ENCODE measurements at regions not wholly inside any gene's neighbourhood (a gene's known extent, or its start where the extent isn't known, plus 50 kb on each side); places are given as distances from the start of the nearest gene placed in this dataset.

GRCh38 chr2:128534688-128535392 lies 216.2 kb upstream of the HS6ST1 start:
- no peak overlapping the region for H3K9ac ChIP-seq
- H3K4me1 ChIP-seq (ENCODE audit: low read depth, poor library complexity, severe bottlenecking), result no peaks in the 10 kb centered on the region
- H3K4me3 ChIP-seq (IDR thresholded peaks at IDR 0.05; ENCODE audit: insufficient read depth, low read depth, low read length), result no peak overlapping the region
- H3K27me3 ChIP-seq (ENCODE audit: insufficient read depth, low read depth), result no peaks in the 10 kb centered on the region
- H3K79me2 ChIP-seq (ENCODE audit: insufficient read depth, low read depth), result no peaks in the 10 kb centered on the region
- no peak overlapping the region for H3K4me2 ChIP-seq
- H4K20me1 ChIP-seq (ENCODE audit: insufficient read depth), result no peaks in the 10 kb centered on the region
- H3K27ac ChIP-seq, result no peak overlapping the region
- no peak overlapping the region for H2AFZ ChIP-seq (ENCODE audit: low read depth)
- no peaks in the 10 kb centered on the region for H3K36me3 ChIP-seq (ENCODE audit: insufficient read depth)
- no peak for TF ChIP-seq CTCF (conservative IDR thresholded peaks at IDR 0.05; ENCODE audit: low read depth, low read length)

- H3K4me1 ChIP-seq (ENCODE audit: low read depth, poor library complexity, severe bottlenecking), result no peaks in the 10 kb centered on the region
- no peak for TF ChIP-seq CTCF (conservative IDR thresholded peaks at IDR 0.05; ENCODE audit: low read depth, low read length)
- no peaks in the 10 kb centered on the region for H3K36me3 ChIP-seq (ENCODE audit: insufficient read depth)
- H3K9ac ChIP-seq, result no peak overlapping the region
- no peaks in the 10 kb centered on the region for H3K27me3 ChIP-seq (ENCODE audit: insufficient read depth, low read depth)
- no peaks in the 10 kb centered on the region for H4K20me1 ChIP-seq (ENCODE audit: insufficient read depth)
- no peak overlapping the region for H3K27ac ChIP-seq
- no peak overlapping the region for H3K4me3 ChIP-seq (IDR thresholded peaks at IDR 0.05; ENCODE audit: insufficient read depth, low read depth, low read length)
- H2AFZ ChIP-seq (ENCODE audit: low read depth), result no peak overlapping the region
- no peak overlapping the region for H3K4me2 ChIP-seq
- H3K79me2 ChIP-seq (ENCODE audit: insufficient read depth, low read depth), result no peaks in the 10 kb centered on the region
These were observed 217.3 kb upstream of the HS6ST1 start for GRCh38 chr2:128535953-128536352.

- H3K79me2 ChIP-seq (ENCODE audit: insufficient read depth, low read depth), result no peaks in the 10 kb centered on the region
These were observed 218.4 kb upstream of the HS6ST1 start for GRCh38 chr2:128536925-128537620.

GRCh38 chr2:128537646-128538045 lies 219.0 kb upstream of the HS6ST1 start:
- Histone ChIP-seq H3K4me2 (no peak overlapping the region), H4K20me1 (ENCODE audit: insufficient read depth) (no peaks in the 10 kb centered on the region), H2AFZ (ENCODE audit: low read depth) (no peak overlapping the region), H3K4me3 (IDR thresholded peaks at IDR 0.05; ENCODE audit: insufficient read depth, low read depth, low read length) (no peak overlapping the region), H3K79me2 (ENCODE audit: insufficient read depth, low read depth) (no peaks in the 10 kb centered on the region), H3K36me3 (ENCODE audit: insufficient read depth) (no peaks in the 10 kb centered on the region), H3K27ac (no peak overlapping the region), H3K4me1 (ENCODE audit: low read depth, poor library complexity, severe bottlenecking) (no peaks in the 10 kb centered on the region), H3K27me3 (ENCODE audit: insufficient read depth, low read depth) (no peaks in the 10 kb centered on the region), H3K9ac (no peak overlapping the region)
- TF ChIP-seq CTCF (conservative IDR thresholded peaks at IDR 0.05; ENCODE audit: low read depth, low read length), result no peak

More at GRCh38 chr2:128536925-128537620, 218.4 kb upstream of the HS6ST1 start:
- Histone ChIP-seq H3K27ac (no peak overlapping the region), H2AFZ (ENCODE audit: low read depth) (no peak overlapping the region), H3K9ac (no peak overlapping the region), H3K4me1 (ENCODE audit: low read depth, poor library complexity, severe bottlenecking) (no peaks in the 10 kb centered on the region), H3K4me2 (no peak overlapping the region), H3K27me3 (ENCODE audit: insufficient read depth, low read depth) (no peaks in the 10 kb centered on the region), H3K36me3 (ENCODE audit: insufficient read depth) (no peaks in the 10 kb centered on the region), H4K20me1 (ENCODE audit: insufficient read depth) (no peaks in the 10 kb centered on the region), H3K4me3 (IDR thresholded peaks at IDR 0.05; ENCODE audit: insufficient read depth, low read depth, low read length) (no peak overlapping the region)
- TF ChIP-seq CTCF (conservative IDR thresholded peaks at IDR 0.05; ENCODE audit: low read depth, low read length), result no peak

All from KMS-11 (cell line).